Small intestine (tissue), 7 donors: ENCODE measurements at regions not wholly inside any gene's neighbourhood (a gene's known extent, or its start where the extent isn't known, plus 50 kb on each side); places are given as distances from the start of the nearest gene placed in this dataset.

Source experiments
- DNase-seq, 2 donors: peaks; one replicate each; pipeline versions ENCODE4 v3.0.0 to v3.0.0-alpha.2; 2013
- FAIRE-seq: peaks from 2 replicates; lab custom pipeline; 2012; peaks lifted over from hg19 to GRCh38; lab: Jason Lieb, UNC
- H3K27ac ChIP-seq, 3 donors: one replicate each; pipeline ENCODE4 v1.5.1; 2013; ENCODE audit warnings: low read length in 2 of 3, mild to moderate bottlenecking in 2 of 3, control low read depth in 1 of 3, inconsistent platforms in 1 of 3, low read depth in 1 of 3, moderate library complexity in 1 of 3
- H3K27me3 ChIP-seq, 3 donors: one replicate each; pipeline ENCODE4 v1.6.1; 2013; ENCODE audit warnings: low read length in 3 of 3, inconsistent platforms in 1 of 3; ENCODE audit not compliant: control insufficient read depth in 3 of 3, insufficient read depth in 3 of 3
- H3K36me3 ChIP-seq, 3 donors: one replicate each; pipeline ENCODE4 v1.6.1; 2013; ENCODE audit warnings: low read length in 3 of 3, inconsistent platforms in 1 of 3, low read depth in 1 of 3, mild to moderate bottlenecking in 1 of 3, moderate library complexity in 1 of 3; ENCODE audit not compliant: control insufficient read depth in 3 of 3, insufficient read depth in 2 of 3
- H3K4me1 ChIP-seq, 3 donors: one replicate each; pipeline ENCODE4 v1.6.1; 2013; ENCODE audit warnings: low read length in 2 of 3, inconsistent platforms in 1 of 3, low read depth in 1 of 3, mild to moderate bottlenecking in 1 of 3, moderate library complexity in 1 of 3; ENCODE audit not compliant: control insufficient read depth in 3 of 3, insufficient read depth in 2 of 3
- H3K4me3 ChIP-seq, 3 donors: one replicate each; pipeline ENCODE4 v1.5.1; 2013; ENCODE audit warnings: low read length in 3 of 3, control low read depth in 1 of 3, inconsistent platforms in 1 of 3, low read depth in 1 of 3, mild to moderate bottlenecking in 1 of 3, moderate library complexity in 1 of 3
- H3K9me3 ChIP-seq, 2 donors: one replicate each; pipeline ENCODE4 v1.6.1; 2013; ENCODE audit warnings: low read depth in 1 of 2, low read length in 1 of 2; ENCODE audit not compliant: control insufficient read depth in 2 of 2, insufficient read depth in 1 of 2
- WGBS, 3 donors: extraction: QIAGEN DNeasy Blood & Tissue Kit; methylation state at CpG; one replicate each; pipeline ENCODE4 v1.1.7; 2013; 5-methylcytosine and 5-hydroxymethylcytosine counted together
- donor health status: healthy with polysubstance abuse.
- donor health status: control.
- donor health status: control.
- donor health status: Bipolar disorder and iron deficiency.
- donor health status: healthy.

- Histone ChIP-seq H3K27ac (no peak overlapping the region), H3K9me3 (peaks cover 0 to 8% of the 10 kb centered on the region in 2 donors), H3K36me3 (no peaks in the 10 kb centered on the region), H3K4me1 (no peaks in the 10 kb centered on the region), H3K4me3 (no peak overlapping the region), H3K27me3 (no peaks in the 10 kb centered on the region)
- no peak for FAIRE-seq
- WGBS, 3 donors: 92 to 95% (median 93%) methylated on average over 6 of the region's 6 CpGs
- no peak for DNase-seq
Observed at GRCh38 chr4:136847881-136848621, 684.2 kb downstream of the PCDH18 start.

GRCh38 chr4:136841526-136841925, 690.8 kb downstream of the PCDH18 start:
- no peaks in the 10 kb centered on the region for H3K36me3 ChIP-seq
- FAIRE-seq (no peak), DNase-seq (no peak)
- no peaks in the 10 kb centered on the region for H3K4me1 ChIP-seq
- WGBS, 3 donors: 44 to 66% (median 48%) methylated on average over 2 of the region's 2 CpGs
- no peaks in the 10 kb centered on the region for H3K27me3 ChIP-seq
- no peaks in the 10 kb centered on the region for H3K9me3 ChIP-seq
- H3K27ac ChIP-seq: no peak overlapping the region
- H3K4me3 ChIP-seq: no peak overlapping the region

GRCh38 chr4:136838607-136839006, 693.7 kb downstream of the PCDH18 start:
- no peak for FAIRE-seq
- H3K36me3 ChIP-seq: no peaks in the 10 kb centered on the region
- H3K9me3 ChIP-seq: no peaks in the 10 kb centered on the region
- no peaks in the 10 kb centered on the region for H3K4me1 ChIP-seq
- no peak overlapping the region for H3K4me3 ChIP-seq
- DNase-seq: no peak
- no peak overlapping the region for H3K27ac ChIP-seq
- H3K27me3 ChIP-seq: no peaks in the 10 kb centered on the region

GRCh38 chr4:136831553-136831952, 700.7 kb downstream of the PCDH18 start:
- no peaks in the 10 kb centered on the region for H3K9me3 ChIP-seq
- H3K27ac ChIP-seq: no peak overlapping the region
- no peaks in the 10 kb centered on the region for H3K27me3 ChIP-seq
- H3K4me1 ChIP-seq: no peaks in the 10 kb centered on the region
- no peak overlapping the region for H3K4me3 ChIP-seq
- no peak for DNase-seq
- FAIRE-seq: no peak
- H3K36me3 ChIP-seq: no peaks in the 10 kb centered on the region
- 65 to 82% (median 77%) methylated on average over 3 of the region's 3 CpGs for WGBS, 3 donors

- Histone ChIP-seq H3K36me3 (no peaks in the 10 kb centered on the region), H3K4me1 (no peaks in the 10 kb centered on the region), H3K4me3 (no peak overlapping the region), H3K9me3 (no peaks in the 10 kb centered on the region), H3K27me3 (no peaks in the 10 kb centered on the region), H3K27ac (no peak overlapping the region)
- DNase-seq (no peak), FAIRE-seq (no peak)
Observed at GRCh38 chr4:136829280-136829679, 703.0 kb downstream of the PCDH18 start.

GRCh38 chr4:136823020-136823419, 709.3 kb downstream of the PCDH18 start:
- Histone ChIP-seq H3K27me3 (no peaks in the 10 kb centered on the region), H3K27ac (no peak overlapping the region), H3K4me3 (no peak overlapping the region), H3K4me1 (no peaks in the 10 kb centered on the region), H3K36me3 (no peaks in the 10 kb centered on the region), H3K9me3 (no peaks in the 10 kb centered on the region)
- no peak for DNase-seq
- WGBS, 3 donors: 82 to 87% (median 83%) methylated on average over 8 of the region's 8 CpGs
- no peak for FAIRE-seq

- H3K27me3 ChIP-seq: no peaks in the 10 kb centered on the region
- H3K9me3 ChIP-seq: no peaks in the 10 kb centered on the region
- no peak overlapping the region for H3K4me3 ChIP-seq
- H3K36me3 ChIP-seq: no peaks in the 10 kb centered on the region
- 17 to 41% (median 26%) methylated on average over 1 of the region's 1 CpG for WGBS, 3 donors
- DNase-seq: no peak
- FAIRE-seq: no peak
- H3K4me1 ChIP-seq: no peaks in the 10 kb centered on the region
- no peak overlapping the region for H3K27ac ChIP-seq
Observed at GRCh38 chr4:136818811-136819330, 713.4 kb downstream of the PCDH18 start.

GRCh38 chr4:136812100-136812880, 720.0 kb downstream of the PCDH18 start:
- DNase-seq (no peak), FAIRE-seq (no peak)
- Histone ChIP-seq H3K4me3 (no peak overlapping the region), H3K4me1 (no peaks in the 10 kb centered on the region), H3K9me3 (peaks cover 0 to 27% of the 10 kb centered on the region in 2 donors), H3K27ac (no peak overlapping the region), H3K27me3 (no peaks in the 10 kb centered on the region), H3K36me3 (no peaks in the 10 kb centered on the region)
- WGBS, 3 donors: 94 to 96% (median 95%) methylated on average over 36 to 42 of the region's 42 CpGs
